ENCODE measurements at regions not wholly inside any gene's neighbourhood (a gene's known extent, or its start where the extent isn't known, plus 50 kb on each side); places are given as distances from the start of the nearest gene placed in this dataset.
"Not testable (repeated sequence)": the region's sequence is repeated elsewhere in the genome, so short reads cannot be mapped to it uniquely, and the experiment has no call there.

- DNase-seq: no peak
Measured at GRCh38 chr3:73186741-73187140, 125.3 kb downstream of the EBLN2 start.

GRCh38 chr3:73187328-73187727 is 125.9 kb downstream of the EBLN2 start:
- DNase-seq: no peak

GRCh38 chr3:73188707-73189106 is 127.2 kb downstream of the EBLN2 start:
- no peak for DNase-seq

GRCh38 chr3:73192036-73192738 is 130.7 kb downstream of the EBLN2 start:
- no peak for DNase-seq

- DNase-seq: not testable (repeated sequence)
Measured at GRCh38 chr3:73193943-73194342, 132.5 kb downstream of the EBLN2 start.

- DNase-seq: no peak
Measured at GRCh38 chr3:73197187-73197586, 135.7 kb downstream of the EBLN2 start.

- no peak for DNase-seq
Measured at GRCh38 chr3:73203101-73203500, 141.6 kb downstream of the EBLN2 start.

GRCh38 chr3:73203633-73204032 is 142.2 kb downstream of the EBLN2 start:
- DNase-seq: no peak

- no peak for DNase-seq
Measured at GRCh38 chr3:73204841-73205240, 143.4 kb downstream of the EBLN2 start.

- no peak for DNase-seq
Measured at GRCh38 chr3:73206030-73206429, 144.6 kb downstream of the EBLN2 start.

GRCh38 chr3:73207946-73208440 is 146.5 kb downstream of the EBLN2 start:
- no peak for DNase-seq

GRCh38 chr3:73210759-73211158 is 149.3 kb downstream of the EBLN2 start:
- no peak for DNase-seq

- DNase-seq: no peak
Measured at GRCh38 chr3:73212683-73213082, 151.2 kb downstream of the EBLN2 start.

GRCh38 chr3:73213896-73214295 is 152.4 kb downstream of the EBLN2 start:
- no peak for DNase-seq

GRCh38 chr3:73214846-73215245 is 153.4 kb downstream of the EBLN2 start:
- no peak for DNase-seq

- DNase-seq: no peak
Measured at GRCh38 chr3:73215281-73215680, 153.8 kb downstream of the EBLN2 start.

GRCh38 chr3:73215901-73216300 is 154.4 kb downstream of the EBLN2 start:
- no peak for DNase-seq

- no peak for DNase-seq
Measured at GRCh38 chr3:73216310-73216709, 154.9 kb downstream of the EBLN2 start.

- DNase-seq: no peak
Measured at GRCh38 chr3:73222126-73222525, 160.7 kb downstream of the EBLN2 start.

- no peak for DNase-seq
Measured at GRCh38 chr3:73225146-73225855, 163.8 kb downstream of the EBLN2 start.

- no peak for DNase-seq
Measured at GRCh38 chr3:73225991-73226390, 164.5 kb downstream of the EBLN2 start.

GRCh38 chr3:73228000-73228399 is 166.5 kb downstream of the EBLN2 start:
- no peak for DNase-seq

GRCh38 chr3:73228437-73228836 is 167.0 kb downstream of the EBLN2 start:
- DNase-seq: no peak

- DNase-seq: no peak
Measured at GRCh38 chr3:73228959-73229358, 167.5 kb downstream of the EBLN2 start.
